ENCODE measurements at regions not wholly inside any gene's neighbourhood (a gene's known extent, or its start where the extent isn't known, plus 50 kb on each side); places are given as distances from the start of the nearest gene placed in this dataset.

- TF ChIP-seq CTCF (IDR thresholded peaks at IDR 0.05; ENCODE audit: poor library complexity) = no peak
- no peak for TF ChIP-seq EZH2 (IDR thresholded peaks at IDR 0.05; ENCODE audit: borderline replicate concordance)
These were observed 228.6 kb upstream of the ARRDC4 start for GRCh38 chr15:97731859-97732258.
